ENCODE measurements at regions not wholly inside any gene's neighbourhood (a gene's known extent, or its start where the extent isn't known, plus 50 kb on each side); places are given as distances from the start of the nearest gene placed in this dataset.

DNA sequence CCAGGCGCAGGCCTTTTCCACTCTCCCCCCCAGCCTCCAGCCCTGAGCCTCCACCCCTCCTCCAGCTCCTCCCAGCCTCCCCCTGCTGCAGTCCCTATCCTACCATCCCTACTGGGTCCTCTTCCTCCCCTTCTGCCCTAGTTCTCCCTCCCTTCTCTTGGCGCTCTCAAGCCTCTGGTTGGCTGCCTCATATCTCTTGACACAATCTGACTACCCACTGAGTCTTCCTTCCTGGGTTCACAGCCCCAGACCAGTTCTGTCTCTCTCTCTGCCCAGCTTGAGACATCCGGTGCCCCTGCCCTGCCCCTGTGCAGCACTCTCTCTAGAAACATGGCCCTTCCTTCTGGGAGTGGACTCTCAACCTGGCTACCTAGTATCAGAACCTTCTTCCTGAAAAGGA, 76.2 kb downstream of the TSPAN17 start:
- no peak overlapping the region for H2AFZ ChIP-seq (ENCODE audit: control insufficient read depth, low read length)
- no peaks in the 10 kb centered on the region for H3K9me1 ChIP-seq (ENCODE audit: control insufficient read depth, extremely low read depth, insufficient read depth, low read length)
- H3K9me3 ChIP-seq (ENCODE audit: control insufficient read depth, low read depth, low read length), result no peaks in the 10 kb centered on the region
- H4K20me1 ChIP-seq (ENCODE audit: control insufficient read depth, extremely low read depth, insufficient read depth, low read length), result no peaks in the 10 kb centered on the region
- dilution Hi-C loops (cut with MboI; ENCODE audit: extremely low pct_ligation_motif_present, low sequenced_read_pairs), result no loop called here
- H3K79me2 ChIP-seq (ENCODE audit: control insufficient read depth, insufficient read depth, low read length), result no peaks in the 10 kb centered on the region
- H3K4me3 ChIP-seq (ENCODE audit: control insufficient read depth in 2 of 3, extremely low read depth in 1 of 3, insufficient read depth in 2 of 3, low read depth in 1 of 3, low read length in 3 of 3), result no peak overlapping the region
- peaks cover 36% of the 10 kb centered on the region for H3K27me3 ChIP-seq (ENCODE audit: control insufficient read depth, extremely low read depth, insufficient read depth, low read length)
- no peak overlapping the region for H3K9ac ChIP-seq (ENCODE audit: control insufficient read depth, extremely low read depth, insufficient read depth, low read length)
- H3K4me1 ChIP-seq (ENCODE audit: control insufficient read depth, extremely low read depth, insufficient read depth, low read length), result no peaks in the 10 kb centered on the region
- no peak for TF ChIP-seq EZH2 (IDR thresholded peaks at IDR 0.05; ENCODE audit: low read length)
- TF ChIP-seq, protein P1, sequence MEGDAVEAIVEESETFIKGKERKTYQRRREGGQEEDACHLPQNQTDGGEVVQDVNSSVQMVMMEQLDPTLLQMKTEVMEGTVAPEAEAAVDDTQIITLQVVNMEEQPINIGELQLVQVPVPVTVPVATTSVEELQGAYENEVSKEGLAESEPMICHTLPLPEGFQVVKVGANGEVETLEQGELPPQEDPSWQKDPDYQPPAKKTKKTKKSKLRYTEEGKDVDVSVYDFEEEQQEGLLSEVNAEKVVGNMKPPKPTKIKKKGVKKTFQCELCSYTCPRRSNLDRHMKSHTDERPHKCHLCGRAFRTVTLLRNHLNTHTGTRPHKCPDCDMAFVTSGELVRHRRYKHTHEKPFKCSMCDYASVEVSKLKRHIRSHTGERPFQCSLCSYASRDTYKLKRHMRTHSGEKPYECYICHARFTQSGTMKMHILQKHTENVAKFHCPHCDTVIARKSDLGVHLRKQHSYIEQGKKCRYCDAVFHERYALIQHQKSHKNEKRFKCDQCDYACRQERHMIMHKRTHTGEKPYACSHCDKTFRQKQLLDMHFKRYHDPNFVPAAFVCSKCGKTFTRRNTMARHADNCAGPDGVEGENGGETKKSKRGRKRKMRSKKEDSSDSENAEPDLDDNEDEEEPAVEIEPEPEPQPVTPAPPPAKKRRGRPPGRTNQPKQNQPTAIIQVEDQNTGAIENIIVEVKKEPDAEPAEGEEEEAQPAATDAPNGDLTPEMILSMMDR (optimal IDR thresholded peaks at IDR 0.05 in 1 of 3, IDR thresholded peaks at IDR 0.05 in 1 of 3, conservative IDR thresholded peaks at IDR 0.05 in 1 of 3; ENCODE audit: extremely low read depth in 1 of 3, insufficient read depth in 2 of 3, low read length in 3 of 3), result no peak
- H3K36me3 ChIP-seq (ENCODE audit: control insufficient read depth in 2 of 2, extremely low read depth in 1 of 2, insufficient read depth in 2 of 2, low read length in 2 of 2), result no peaks in the 10 kb centered on the region
- no peak overlapping the region for H3K4me2 ChIP-seq (ENCODE audit: control insufficient read depth, extremely low read depth, insufficient read depth, low read depth, low read length)
- no peak overlapping the region for H3K27ac ChIP-seq (ENCODE audit: control insufficient read depth, insufficient read depth, low read length)
- FAIRE-seq, result no peak
- DNase-seq (ENCODE audit: low read depth, low spot score), result no peak

DNA sequence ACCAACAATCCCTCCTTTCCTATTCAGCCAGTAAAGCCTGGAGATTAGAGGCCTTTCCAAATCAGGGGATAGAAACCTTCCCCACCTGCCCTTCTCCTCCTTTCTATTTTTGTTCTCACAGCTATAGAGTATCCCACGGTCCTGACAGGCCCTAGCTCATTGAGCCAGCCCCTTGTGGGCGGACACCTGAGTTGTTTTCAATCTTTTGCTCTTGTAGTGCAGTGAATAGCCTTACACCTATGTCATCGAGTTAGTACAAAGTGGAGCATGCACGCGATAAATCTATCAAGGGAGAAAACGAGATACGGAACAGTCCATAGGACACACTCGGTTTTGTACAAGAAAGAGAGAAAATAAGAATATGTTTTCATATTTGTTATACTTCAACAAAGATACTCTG, 77.2 kb downstream of the TSPAN17 start:
- no peak overlapping the region for H3K9ac ChIP-seq (ENCODE audit: control insufficient read depth, extremely low read depth, insufficient read depth, low read length)

More for the DNA sequence above, 77.2 kb downstream of the TSPAN17 start:
- no peak overlapping the region for H2AFZ ChIP-seq (ENCODE audit: control insufficient read depth, low read length)
- FAIRE-seq, result no peak
- H3K36me3 ChIP-seq (ENCODE audit: control insufficient read depth in 2 of 2, extremely low read depth in 1 of 2, insufficient read depth in 2 of 2, low read length in 2 of 2), result no peaks in the 10 kb centered on the region
- no peak overlapping the region for H3K4me3 ChIP-seq (ENCODE audit: control insufficient read depth in 2 of 3, extremely low read depth in 1 of 3, insufficient read depth in 2 of 3, low read depth in 1 of 3, low read length in 3 of 3)
- H3K4me1 ChIP-seq (ENCODE audit: control insufficient read depth, extremely low read depth, insufficient read depth, low read length), result no peaks in the 10 kb centered on the region
- no peak for DNase-seq (ENCODE audit: low read depth, low spot score)
- no peak overlapping the region for H3K4me2 ChIP-seq (ENCODE audit: control insufficient read depth, extremely low read depth, insufficient read depth, low read depth, low read length)
- dilution Hi-C loops (cut with MboI; ENCODE audit: extremely low pct_ligation_motif_present, low sequenced_read_pairs), result no loop called here
- no peak for TF ChIP-seq EZH2 (IDR thresholded peaks at IDR 0.05; ENCODE audit: low read length)
- TF ChIP-seq, protein P1 (optimal IDR thresholded peaks at IDR 0.05 in 1 of 3, IDR thresholded peaks at IDR 0.05 in 1 of 3, conservative IDR thresholded peaks at IDR 0.05 in 1 of 3; ENCODE audit: extremely low read depth in 1 of 3, insufficient read depth in 2 of 3, low read length in 3 of 3), result no peak
- no peak overlapping the region for H3K27ac ChIP-seq (ENCODE audit: control insufficient read depth, insufficient read depth, low read length)
- H3K79me2 ChIP-seq (ENCODE audit: control insufficient read depth, insufficient read depth, low read length), result no peaks in the 10 kb centered on the region
- peaks cover 33% of the 10 kb centered on the region for H3K27me3 ChIP-seq (ENCODE audit: control insufficient read depth, extremely low read depth, insufficient read depth, low read length)
- no peaks in the 10 kb centered on the region for H4K20me1 ChIP-seq (ENCODE audit: control insufficient read depth, extremely low read depth, insufficient read depth, low read length)
- no peaks in the 10 kb centered on the region for H3K9me1 ChIP-seq (ENCODE audit: control insufficient read depth, extremely low read depth, insufficient read depth, low read length)
- no peaks in the 10 kb centered on the region for H3K9me3 ChIP-seq (ENCODE audit: control insufficient read depth, low read depth, low read length)

Measured in keratinocyte (primary cell).